OCI-LY1 (cell line): ENCODE measurements at regions not wholly inside any gene's neighbourhood (a gene's known extent, or its start where the extent isn't known, plus 50 kb on each side); places are given as distances from the start of the nearest gene placed in this dataset.

Source experiments
- H2AFZ ChIP-seq: fragments of 200-600 bp; sonication (generic), shearing (Covaris generic); 2 replicates; pipeline ENCODE4 v1.6.0; 2014; ENCODE audit warnings: antibody characterized with exemption, mild to moderate bottlenecking, low read length
- H3F3A ChIP-seq: fragments of 200-600 bp; sonication (generic), shearing (Covaris generic); 2 replicates; pipeline ENCODE4 v1.6.0; 2014; ENCODE audit warnings: mild to moderate bottlenecking, antibody characterized with exemption, low read length, moderate library complexity; ENCODE audit not compliant: insufficient read depth
- H3K27ac ChIP-seq: fragments of 200-600 bp; sonication (generic); 2 replicates; pipeline ENCODE4 v1.5.1; 2014; ENCODE audit warnings: low read length, mixed run types, mild to moderate bottlenecking, low read depth; ENCODE audit not compliant: poor library complexity, severe bottlenecking
- H3K27me3 ChIP-seq: fragments of 200-600 bp; sonication (generic); 2 replicates; pipeline ENCODE4 v1.6.0; 2014; ENCODE audit warnings: antibody characterized with exemption, mild to moderate bottlenecking, low read length, moderate library complexity; ENCODE audit not compliant: insufficient read depth
- H3K36me3 ChIP-seq: fragments of 200-600 bp; sonication (generic); 2 replicates; pipeline ENCODE4 v1.6.1; 2014; ENCODE audit warnings: mild to moderate bottlenecking, antibody characterized with exemption, low read length, moderate library complexity, mixed read lengths; ENCODE audit not compliant: insufficient read depth
- H3K4me1 ChIP-seq: fragments of 200-600 bp; sonication (generic); 2 replicates; pipeline ENCODE4 v1.5.1; 2014; ENCODE audit warnings: mild to moderate bottlenecking, low read length, moderate library complexity; ENCODE audit not compliant: insufficient read depth, severe bottlenecking
- H3K4me2 ChIP-seq: fragments of 200-600 bp; sonication (generic), shearing (Covaris generic); 2 replicates; pipeline ENCODE4 v1.6.1; 2014; ENCODE audit warnings: low read length
- H3K4me3 ChIP-seq: fragments of 200-600 bp; sonication (generic); 2 replicates; pipeline ENCODE4 v1.5.1; 2014; ENCODE audit warnings: low read length, low read depth, mild to moderate bottlenecking, mixed read lengths; ENCODE audit not compliant: poor library complexity, severe bottlenecking
- H3K79me2 ChIP-seq: fragments of 200-600 bp; shearing (Covaris generic); 2 replicates; pipeline ENCODE4 v1.6.1; 2016; ENCODE audit warnings: mixed run types, low read length, mixed read lengths; ENCODE audit not compliant: insufficient read depth
- H3K9ac ChIP-seq: fragments of 200-600 bp; sonication (generic), shearing (Covaris generic); 2 replicates; pipeline ENCODE4 v1.6.1; 2014; ENCODE audit warnings: mild to moderate bottlenecking, low read length, mixed read lengths
- H3K9me2 ChIP-seq: fragments of 200-600 bp; sonication (generic), shearing (Covaris generic); 2 replicates; pipeline ENCODE4 v1.6.1; 2014; ENCODE audit warnings: low read depth, mild to moderate bottlenecking, low read length, mixed read lengths
- H3K9me3 ChIP-seq: fragments of 200-600 bp; shearing (Covaris generic); 2 replicates; pipeline ENCODE4 v1.6.1; 2014; ENCODE audit warnings: low read length, mixed read lengths
- H4K20me1 ChIP-seq: fragments of 200-600 bp; sonication (generic), shearing (Covaris generic); 2 replicates; pipeline ENCODE4 v1.6.0; 2016; ENCODE audit warnings: mild to moderate bottlenecking, low read length; ENCODE audit not compliant: insufficient read depth
- EZH2 ChIP-seq: fragments of 200-600 bp; sonication (generic), shearing (Covaris generic); IDR thresholded peaks from 2 replicates; pipeline ENCODE4 v1.8.0; 2017; ENCODE audit warnings: borderline replicate concordance, mixed run types, mild to moderate bottlenecking, antibody characterized with exemption, low read length, moderate library complexity, mixed read lengths
- TF ChIP-seq, protein P1 (sequence below): fragments of 200-600 bp; sonication (generic), shearing (Covaris generic); IDR thresholded peaks from 2 replicates; pipeline ENCODE4 v1.5.1; 2017; ENCODE audit warnings: mild to moderate bottlenecking, antibody characterized with exemption, low read length, moderate library complexity, mixed read lengths

GRCh38 chr6:106764353-106764980 lies 135.1 kb downstream of the QRSL1 start:
- Histone ChIP-seq H3K9me3 (no peaks in the 10 kb centered on the region; the same call in 1 of the 2 replicates), H3K27me3 (no peaks in the 10 kb centered on the region), H3K36me3 (peaks cover 5% of the 10 kb centered on the region), H3K9me2 (no peaks in the 10 kb centered on the region), H3K4me1 (peaks cover 49% of the 10 kb centered on the region), H3K4me3 (peak overlapping the region; percentile 48), H3K9ac (peak overlapping the region; percentile 39), H2AFZ (no peak overlapping the region), H3K27ac (peak overlapping the region; percentile 64), H3K4me2 (peak overlapping the region; percentile 55), H3K79me2 (no peaks in the 10 kb centered on the region), H4K20me1 (no peaks in the 10 kb centered on the region), H3F3A (no peaks in the 10 kb centered on the region)
- no peak for TF ChIP-seq EZH2
- TF ChIP-seq, protein P1, sequence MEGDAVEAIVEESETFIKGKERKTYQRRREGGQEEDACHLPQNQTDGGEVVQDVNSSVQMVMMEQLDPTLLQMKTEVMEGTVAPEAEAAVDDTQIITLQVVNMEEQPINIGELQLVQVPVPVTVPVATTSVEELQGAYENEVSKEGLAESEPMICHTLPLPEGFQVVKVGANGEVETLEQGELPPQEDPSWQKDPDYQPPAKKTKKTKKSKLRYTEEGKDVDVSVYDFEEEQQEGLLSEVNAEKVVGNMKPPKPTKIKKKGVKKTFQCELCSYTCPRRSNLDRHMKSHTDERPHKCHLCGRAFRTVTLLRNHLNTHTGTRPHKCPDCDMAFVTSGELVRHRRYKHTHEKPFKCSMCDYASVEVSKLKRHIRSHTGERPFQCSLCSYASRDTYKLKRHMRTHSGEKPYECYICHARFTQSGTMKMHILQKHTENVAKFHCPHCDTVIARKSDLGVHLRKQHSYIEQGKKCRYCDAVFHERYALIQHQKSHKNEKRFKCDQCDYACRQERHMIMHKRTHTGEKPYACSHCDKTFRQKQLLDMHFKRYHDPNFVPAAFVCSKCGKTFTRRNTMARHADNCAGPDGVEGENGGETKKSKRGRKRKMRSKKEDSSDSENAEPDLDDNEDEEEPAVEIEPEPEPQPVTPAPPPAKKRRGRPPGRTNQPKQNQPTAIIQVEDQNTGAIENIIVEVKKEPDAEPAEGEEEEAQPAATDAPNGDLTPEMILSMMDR: no peak

DNA sequence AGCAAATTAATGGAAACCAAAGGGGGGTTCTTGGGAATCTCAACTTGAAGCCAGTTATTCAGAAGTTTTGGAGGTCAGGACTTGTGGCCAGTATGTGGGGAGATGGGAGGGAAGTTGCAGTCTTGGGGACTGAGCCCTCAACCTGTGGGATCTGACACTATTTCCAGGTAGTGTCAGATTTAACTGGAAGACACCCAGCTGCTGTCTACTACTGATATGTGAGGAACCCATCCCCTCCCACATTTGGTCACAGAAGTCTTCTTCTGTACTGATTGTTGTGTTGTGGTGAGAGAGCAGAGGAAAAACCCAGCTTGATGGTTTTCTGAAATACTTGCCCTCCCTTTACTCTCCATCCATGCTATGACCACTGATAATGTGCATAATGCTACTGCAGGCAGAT lies 134.0 kb downstream of the QRSL1 start:
- no peak overlapping the region for H2AFZ ChIP-seq
- no peaks in the 10 kb centered on the region for H3K9me2 ChIP-seq
- no peak for TF ChIP-seq EZH2
- TF ChIP-seq, protein P1: no peak
- H3K4me2 ChIP-seq: peak overlapping the region; percentile 55; the same call in 1 of the 2 replicates
- peak overlapping the region; percentile 64 for H3K27ac ChIP-seq
- H3K9me3 ChIP-seq: no peaks in the 10 kb centered on the region; the same call in 1 of the 2 replicates
- H4K20me1 ChIP-seq: no peaks in the 10 kb centered on the region
- H3K79me2 ChIP-seq: no peaks in the 10 kb centered on the region
- H3K36me3 ChIP-seq: peaks cover 5% of the 10 kb centered on the region
- H3F3A ChIP-seq: no peaks in the 10 kb centered on the region
- H3K4me1 ChIP-seq: peaks cover 49% of the 10 kb centered on the region
- peak overlapping the region; percentile 48 for H3K4me3 ChIP-seq
- no peak overlapping the region; the same call in 1 of the 2 replicates for H3K9ac ChIP-seq
- H3K27me3 ChIP-seq: no peaks in the 10 kb centered on the region

DNA sequence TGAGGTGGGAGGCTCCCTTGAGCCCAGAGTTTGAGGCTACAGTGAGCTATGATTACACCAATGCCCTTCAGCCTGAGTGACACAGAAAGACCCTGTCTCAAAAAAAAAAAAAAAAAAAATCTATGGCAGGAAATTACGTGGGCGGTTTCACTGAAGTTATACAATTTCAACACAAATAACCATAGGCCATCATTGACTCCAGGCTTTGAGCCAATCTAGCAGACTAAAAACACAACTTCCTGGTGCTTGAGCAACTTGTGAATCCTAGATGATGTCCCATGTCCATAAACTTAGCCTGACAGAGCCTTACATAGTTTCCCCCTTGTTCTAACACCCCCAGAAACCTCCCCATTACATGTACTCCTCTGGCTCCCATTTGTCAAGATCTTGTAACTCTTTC lies 131.8 kb downstream of the QRSL1 start:
- Histone ChIP-seq H3K79me2 (no peaks in the 10 kb centered on the region), H3K4me1 (peaks cover 54% of the 10 kb centered on the region), H3K9me2 (no peaks in the 10 kb centered on the region), H3K27ac (no peak overlapping the region), H3K4me3 (no peak overlapping the region), H3F3A (no peaks in the 10 kb centered on the region), H4K20me1 (no peaks in the 10 kb centered on the region), H2AFZ (no peak overlapping the region), H3K9ac (no peak overlapping the region), H3K36me3 (peaks cover 5% of the 10 kb centered on the region), H3K27me3 (no peaks in the 10 kb centered on the region), H3K4me2 (no peak overlapping the region), H3K9me3 (no peaks in the 10 kb centered on the region)
- no peak for TF ChIP-seq EZH2
- TF ChIP-seq, protein P1: no peak
